RWPE2 (cell line): ENCODE measurements at regions not wholly inside any gene's neighbourhood (a gene's known extent, or its start where the extent isn't known, plus 50 kb on each side); places are given as distances from the start of the nearest gene placed in this dataset.

Source experiments
- ATAC-seq: fragments of 200-7000 bp; cut with Tn5 transposase; 3 replicates; pipeline ENCODE4 v1.9.1; 2021; ENCODE audit warnings: low read depth
- DNase-seq: peaks from one replicate; pipeline ENCODE4 v3.0.0-alpha.2; 2020; ENCODE audit warnings: low spot score
- H3K27ac ChIP-seq: fragments of 450-650 bp; 2 replicates; pipeline ENCODE4 v1.5.1; 2017; ENCODE audit warnings: mild to moderate bottlenecking; ENCODE audit not compliant: poor library complexity, severe bottlenecking
- H3K27me3 ChIP-seq: fragments of 250-450 bp; sonication (Bioruptor Pico); 2 replicates; pipeline ENCODE4 v1.5.1; 2021; ENCODE audit warnings: mild to moderate bottlenecking, moderate library complexity; ENCODE audit not compliant: insufficient read depth, poor library complexity, severe bottlenecking
- H3K36me3 ChIP-seq: fragments of 250-450 bp; sonication (Bioruptor Pico); 2 replicates; pipeline ENCODE4 v1.5.1; 2020; ENCODE audit warnings: low read depth, mild to moderate bottlenecking, moderate library complexity
- H3K4me1 ChIP-seq: fragments of 250-450 bp; sonication (Bioruptor Pico); 2 replicates; pipeline ENCODE4 v1.5.1; 2021; ENCODE audit warnings: mild to moderate bottlenecking, moderate library complexity; ENCODE audit not compliant: insufficient read depth, poor library complexity, severe bottlenecking
- H3K4me3 ChIP-seq: fragments of 250-450 bp; sonication (Bioruptor Pico); 2 replicates; pipeline ENCODE4 v1.5.1; 2021; ENCODE audit warnings: mild to moderate bottlenecking, moderate library complexity; ENCODE audit not compliant: severe bottlenecking
- H3K9me3 ChIP-seq: fragments of 250-450 bp; sonication (Bioruptor Pico); 2 replicates; pipeline ENCODE4 v1.5.1; 2021; ENCODE audit warnings: mild to moderate bottlenecking, moderate library complexity; ENCODE audit not compliant: severe bottlenecking
- CTCF ChIP-seq: fragments of 450-650 bp; IDR thresholded peaks from one replicate; pipeline ENCODE4 v1.5.1; 2017; ENCODE audit warnings: mild to moderate bottlenecking, moderate library complexity; ENCODE audit not compliant: poor library complexity, severe bottlenecking

- Histone ChIP-seq H3K4me3 (no peak overlapping the region), H3K36me3 (no peaks in the 10 kb centered on the region), H3K27ac (no peak overlapping the region), H3K9me3 (no peaks in the 10 kb centered on the region), H3K4me1 (no peaks in the 10 kb centered on the region), H3K27me3 (no peaks in the 10 kb centered on the region)
- ATAC-seq (no peak), DNase-seq (no peak)
- TF ChIP-seq CTCF = no peak
Measured at GRCh38 chr13:84366506-84366905, 484.2 kb upstream of the SLITRK1 start.

- Histone ChIP-seq H3K4me3 (no peak overlapping the region), H3K9me3 (no peaks in the 10 kb centered on the region), H3K27ac (no peak overlapping the region), H3K4me1 (no peaks in the 10 kb centered on the region), H3K27me3 (no peaks in the 10 kb centered on the region), H3K36me3 (no peaks in the 10 kb centered on the region)
- ATAC-seq (no peak), DNase-seq (no peak)
- no peak for TF ChIP-seq CTCF
Measured at GRCh38 chr13:84362777-84363176, 480.5 kb upstream of the SLITRK1 start.

GRCh38 chr13:84360822-84361221 lies 478.5 kb upstream of the SLITRK1 start:
- no peaks in the 10 kb centered on the region for H3K4me1 ChIP-seq
- no peaks in the 10 kb centered on the region for H3K9me3 ChIP-seq
- DNase-seq (no peak), ATAC-seq (no peak)
- no peaks in the 10 kb centered on the region for H3K36me3 ChIP-seq
- TF ChIP-seq CTCF = no peak
- no peaks in the 10 kb centered on the region for H3K27me3 ChIP-seq
- no peak overlapping the region for H3K4me3 ChIP-seq
- no peak overlapping the region for H3K27ac ChIP-seq

GRCh38 chr13:84358601-84359000 lies 476.3 kb upstream of the SLITRK1 start:
- ATAC-seq (no peak), DNase-seq (no peak)
- no peak for TF ChIP-seq CTCF
- no peak overlapping the region for H3K4me3 ChIP-seq
- H3K27ac ChIP-seq = no peak overlapping the region
- no peaks in the 10 kb centered on the region for H3K36me3 ChIP-seq
- no peaks in the 10 kb centered on the region for H3K4me1 ChIP-seq
- no peaks in the 10 kb centered on the region for H3K9me3 ChIP-seq
- H3K27me3 ChIP-seq = no peaks in the 10 kb centered on the region

GRCh38 chr13:84352946-84353345 lies 470.7 kb upstream of the SLITRK1 start:
- no peak for TF ChIP-seq CTCF
- Histone ChIP-seq H3K9me3 (no peaks in the 10 kb centered on the region), H3K27ac (no peak overlapping the region), H3K27me3 (no peaks in the 10 kb centered on the region), H3K4me1 (no peaks in the 10 kb centered on the region), H3K4me3 (no peak overlapping the region), H3K36me3 (no peaks in the 10 kb centered on the region)
- DNase-seq (no peak), ATAC-seq (no peak)
